ENCODE measurements at regions not wholly inside any gene's neighbourhood (a gene's known extent, or its start where the extent isn't known, plus 50 kb on each side); places are given as distances from the start of the nearest gene placed in this dataset.
A peak's percentile ranks its signal among the peaks of the same experiment; 100 is the strongest.

- TF ChIP-seq CEBPB (IDR thresholded peaks at IDR 0.05) (no peak), ZBTB7A (IDR thresholded peaks at IDR 0.05; ENCODE audit: low read depth) (no peak), NFIC (IDR thresholded peaks at IDR 0.05) (no peak), MAX (IDR thresholded peaks at IDR 0.05) (no peak), EP300 (IDR thresholded peaks at IDR 0.05; ENCODE audit: borderline replicate concordance) (no peak), EGR1 (IDR thresholded peaks at IDR 0.05) (no peak), TCF12 (IDR thresholded peaks at IDR 0.05; ENCODE audit: low read depth) (no peak), USF1 (IDR thresholded peaks at IDR 0.05) (no peak), TAF1 (IDR thresholded peaks at IDR 0.05; ENCODE audit: low read depth) (no peak), FOXM1 (IDR thresholded peaks at IDR 0.05; ENCODE audit: borderline replicate concordance, low read depth) (no peak)
Measured at GRCh38 chr15:69747193-69747592, 294.6 kb downstream of the RPLP1 start.

DNA sequence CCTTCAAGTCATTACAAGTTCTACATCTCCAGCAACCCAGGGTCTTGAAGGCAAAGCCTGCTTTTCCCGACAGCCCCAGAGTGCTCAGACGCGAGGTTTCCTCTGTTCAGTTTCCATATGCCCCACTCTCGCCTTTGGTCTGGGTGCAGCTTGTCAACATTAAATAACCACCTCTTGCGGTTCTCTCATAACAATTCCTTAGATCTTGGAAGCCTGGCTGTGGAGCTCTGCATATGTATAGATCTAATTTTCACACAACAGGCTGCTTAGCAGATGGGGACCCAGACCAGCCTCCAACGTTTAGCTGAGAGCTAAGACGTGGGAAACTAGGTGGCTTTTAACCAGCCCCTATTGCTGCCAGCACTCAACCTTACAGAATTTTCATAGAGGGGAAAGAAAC, 295.5 kb downstream of the RPLP1 start:
- TF ChIP-seq REST (IDR thresholded peaks at IDR 0.05; ENCODE audit: low read depth) (no peak), FOXM1 (IDR thresholded peaks at IDR 0.05; ENCODE audit: borderline replicate concordance, low read depth) (no peak), NFIC (IDR thresholded peaks at IDR 0.05) (no peak), CEBPB (IDR thresholded peaks at IDR 0.05) (no peak), EP300 (IDR thresholded peaks at IDR 0.05; ENCODE audit: borderline replicate concordance) (no peak), TCF12 (IDR thresholded peaks at IDR 0.05; ENCODE audit: low read depth) (no peak), MAX (IDR thresholded peaks at IDR 0.05) (no peak), RAD21 (IDR thresholded peaks at IDR 0.05; ENCODE audit: low read depth) (no peak), CREB1 (IDR thresholded peaks at IDR 0.05; ENCODE audit: low read depth) (no peak)

- TF ChIP-seq TAF1 (IDR thresholded peaks at IDR 0.05; ENCODE audit: low read depth), result no peak
- TF ChIP-seq TEAD4 (IDR thresholded peaks at IDR 0.05), result no peak
- TF ChIP-seq CREB1 (IDR thresholded peaks at IDR 0.05; ENCODE audit: low read depth), result no peak
Measured at GRCh38 chr15:69748576-69749185, 296.1 kb downstream of the RPLP1 start.

GRCh38 chr15:69749274-69749673, 296.7 kb downstream of the RPLP1 start:
- TF ChIP-seq CEBPB (IDR thresholded peaks at IDR 0.05) (no peak), EP300 (IDR thresholded peaks at IDR 0.05; ENCODE audit: borderline replicate concordance) (no peak), NFIC (IDR thresholded peaks at IDR 0.05) (no peak), REST (IDR thresholded peaks at IDR 0.05; ENCODE audit: low read depth) (no peak), EGR1 (IDR thresholded peaks at IDR 0.05) (no peak), USF1 (IDR thresholded peaks at IDR 0.05) (no peak), TAF1 (IDR thresholded peaks at IDR 0.05; ENCODE audit: low read depth) (no peak), YY1 (IDR thresholded peaks at IDR 0.05; ENCODE audit: low read depth) (no peak)

DNA sequence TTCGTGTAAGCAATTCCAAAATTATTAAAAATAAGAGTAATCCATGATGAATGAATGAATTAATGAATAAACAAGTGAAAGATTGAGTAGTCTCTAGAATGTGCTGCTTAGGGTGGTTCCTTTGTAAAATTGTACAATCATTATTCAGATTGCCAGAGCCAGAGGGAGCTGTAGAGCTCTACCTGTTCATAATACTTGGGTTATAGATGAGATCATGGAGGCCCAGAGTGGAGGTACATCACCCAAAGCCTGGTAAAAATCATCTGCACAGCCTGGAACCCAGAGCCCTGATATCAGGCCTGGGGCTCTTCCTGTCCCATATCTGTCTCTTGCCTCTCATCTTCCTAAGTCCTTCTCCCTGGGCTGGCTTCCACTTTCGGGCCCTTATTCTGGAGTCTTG, 297.2 kb downstream of the RPLP1 start:
- TF ChIP-seq RAD21 (IDR thresholded peaks at IDR 0.05; ENCODE audit: low read depth), result peak; percentile 42; the same call in 1 of the 2 replicates
- no peak for TF ChIP-seq TAF1 (IDR thresholded peaks at IDR 0.05; ENCODE audit: low read depth)

GRCh38 chr15:69750253-69750652, 297.6 kb downstream of the RPLP1 start:
- TF ChIP-seq MAX (IDR thresholded peaks at IDR 0.05), result no peak
- no peak for TF ChIP-seq YY1 (IDR thresholded peaks at IDR 0.05; ENCODE audit: low read depth)
- TF ChIP-seq CEBPB (IDR thresholded peaks at IDR 0.05), result no peak
- no peak for TF ChIP-seq CREB1 (IDR thresholded peaks at IDR 0.05; ENCODE audit: low read depth)
- TF ChIP-seq USF1 (IDR thresholded peaks at IDR 0.05), result no peak
- TF ChIP-seq FOXM1 (IDR thresholded peaks at IDR 0.05; ENCODE audit: borderline replicate concordance, low read depth), result no peak
- no peak for TF ChIP-seq ZBTB7A (IDR thresholded peaks at IDR 0.05; ENCODE audit: low read depth)
- TF ChIP-seq RAD21 (IDR thresholded peaks at IDR 0.05; ENCODE audit: low read depth), result no peak
- no peak for TF ChIP-seq TCF12 (IDR thresholded peaks at IDR 0.05; ENCODE audit: low read depth)
- TF ChIP-seq TEAD4 (IDR thresholded peaks at IDR 0.05), result no peak
- no peak for TF ChIP-seq EP300 (IDR thresholded peaks at IDR 0.05; ENCODE audit: borderline replicate concordance)
- TF ChIP-seq NFIC (IDR thresholded peaks at IDR 0.05), result no peak
- TF ChIP-seq TAF1 (IDR thresholded peaks at IDR 0.05; ENCODE audit: low read depth), result no peak
- no peak for TF ChIP-seq EGR1 (IDR thresholded peaks at IDR 0.05)
- no peak for TF ChIP-seq REST (IDR thresholded peaks at IDR 0.05; ENCODE audit: low read depth)

Measured in Ishikawa (cell line).